ENCODE measurements at regions not wholly inside any gene's neighbourhood (a gene's known extent, or its start where the extent isn't known, plus 50 kb on each side); places are given as distances from the start of the nearest gene placed in this dataset.

- no peak for TF ChIP-seq CTCF (IDR thresholded peaks at IDR 0.05 in 4 of 5, conservative IDR thresholded peaks at IDR 0.05 in 1 of 5)
- no peak for TF ChIP-seq POLR2A (IDR thresholded peaks at IDR 0.05)
Observed at GRCh38 chr7:32395168-32395567, 95.0 kb downstream of the LSM5 start.

Data from gastrocnemius medialis (tissue), 4 donors.